Bronchial epithelial cell (primary cell): ENCODE measurements at regions not wholly inside any gene's neighbourhood (a gene's known extent, or its start where the extent isn't known, plus 50 kb on each side); places are given as distances from the start of the nearest gene placed in this dataset.
A peak's percentile ranks its signal among the peaks of the same experiment; 100 is the strongest.
"Not testable (repeated sequence)": the region's sequence is repeated elsewhere in the genome, so short reads cannot be mapped to it uniquely, and the experiment has no call there.

Source experiments
- DNase-seq: peaks from one replicate; pipeline ENCODE4 v3.0.0-alpha.2; 2010; ENCODE audit warnings: low read depth
- FAIRE-seq: peaks from 2 replicates; lab custom pipeline; 2011; peaks lifted over from hg19 to GRCh38; lab: Jason Lieb, UNC
- H3K27me3 ChIP-seq: 2 replicates; pipeline ENCODE4 v1.5.1; 2011; ENCODE audit warnings: low read length; ENCODE audit not compliant: control insufficient read depth, insufficient read depth
- H3K36me3 ChIP-seq: 2 replicates; pipeline ENCODE4 v1.5.1; 2011; ENCODE audit warnings: low read length; ENCODE audit not compliant: control insufficient read depth, insufficient read depth
- H3K4me3 ChIP-seq: 2 replicates; pipeline ENCODE4 v1.5.1; 2011; ENCODE audit warnings: mild to moderate bottlenecking, low read depth, low read length, control low read depth
- TF ChIP-seq, protein P1 (sequence below): IDR thresholded peaks from 2 replicates; pipeline ENCODE4 v1.5.1; 2011; ENCODE audit warnings: mild to moderate bottlenecking, moderate library complexity, low read length, control low read depth, inconsistent platforms; ENCODE audit not compliant: insufficient read depth, severe bottlenecking

DNA sequence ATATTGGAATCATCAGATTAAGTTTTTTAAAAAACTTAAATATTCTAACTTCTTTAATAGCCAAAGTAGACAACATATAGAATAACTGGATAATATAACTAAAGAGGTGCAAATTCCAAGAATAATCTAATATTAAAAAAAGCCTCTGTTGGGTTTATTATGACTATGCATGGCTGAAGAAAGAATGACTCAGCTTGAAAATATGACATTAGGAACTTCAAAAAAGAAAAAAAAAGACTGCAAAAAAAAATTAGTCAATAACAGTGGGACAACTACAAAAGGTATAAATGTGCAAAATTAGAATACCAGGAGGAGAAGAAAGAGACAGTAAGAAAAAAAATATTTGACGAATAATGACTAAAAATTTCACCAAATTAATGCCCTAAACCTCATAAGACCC lies 1178.0 kb downstream of the JRKL start:
- no peak for DNase-seq
- no peak overlapping the region for H3K4me3 ChIP-seq
- TF ChIP-seq, protein P1, sequence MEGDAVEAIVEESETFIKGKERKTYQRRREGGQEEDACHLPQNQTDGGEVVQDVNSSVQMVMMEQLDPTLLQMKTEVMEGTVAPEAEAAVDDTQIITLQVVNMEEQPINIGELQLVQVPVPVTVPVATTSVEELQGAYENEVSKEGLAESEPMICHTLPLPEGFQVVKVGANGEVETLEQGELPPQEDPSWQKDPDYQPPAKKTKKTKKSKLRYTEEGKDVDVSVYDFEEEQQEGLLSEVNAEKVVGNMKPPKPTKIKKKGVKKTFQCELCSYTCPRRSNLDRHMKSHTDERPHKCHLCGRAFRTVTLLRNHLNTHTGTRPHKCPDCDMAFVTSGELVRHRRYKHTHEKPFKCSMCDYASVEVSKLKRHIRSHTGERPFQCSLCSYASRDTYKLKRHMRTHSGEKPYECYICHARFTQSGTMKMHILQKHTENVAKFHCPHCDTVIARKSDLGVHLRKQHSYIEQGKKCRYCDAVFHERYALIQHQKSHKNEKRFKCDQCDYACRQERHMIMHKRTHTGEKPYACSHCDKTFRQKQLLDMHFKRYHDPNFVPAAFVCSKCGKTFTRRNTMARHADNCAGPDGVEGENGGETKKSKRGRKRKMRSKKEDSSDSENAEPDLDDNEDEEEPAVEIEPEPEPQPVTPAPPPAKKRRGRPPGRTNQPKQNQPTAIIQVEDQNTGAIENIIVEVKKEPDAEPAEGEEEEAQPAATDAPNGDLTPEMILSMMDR: no peak
- FAIRE-seq: no peak
- H3K36me3 ChIP-seq: no peaks in the 10 kb centered on the region
- no peaks in the 10 kb centered on the region for H3K27me3 ChIP-seq

DNA sequence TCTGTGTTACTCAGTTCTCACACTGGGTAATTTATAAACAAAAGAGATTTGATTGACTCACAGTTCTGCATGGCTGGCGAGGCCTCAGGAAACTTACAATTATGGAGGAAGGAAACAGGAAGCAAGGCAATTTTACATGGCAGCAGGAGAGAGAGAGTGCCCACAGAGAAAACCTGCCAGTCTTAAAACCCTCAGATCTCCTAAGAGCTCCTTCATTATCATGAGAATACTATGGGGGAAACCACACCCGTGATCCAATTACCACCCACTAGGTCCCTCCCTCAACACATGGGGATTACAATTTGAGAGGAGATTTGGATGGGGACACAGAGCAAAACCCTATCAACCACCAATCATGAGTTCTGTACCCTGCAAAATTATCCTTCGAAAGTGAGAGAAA lies 1180.8 kb downstream of the JRKL start:
- no peak for DNase-seq
- Histone ChIP-seq H3K27me3 (no peaks in the 10 kb centered on the region), H3K36me3 (no peaks in the 10 kb centered on the region), H3K4me3 (no peak overlapping the region)
- TF ChIP-seq, protein P1: no peak
- no peak for FAIRE-seq

DNA sequence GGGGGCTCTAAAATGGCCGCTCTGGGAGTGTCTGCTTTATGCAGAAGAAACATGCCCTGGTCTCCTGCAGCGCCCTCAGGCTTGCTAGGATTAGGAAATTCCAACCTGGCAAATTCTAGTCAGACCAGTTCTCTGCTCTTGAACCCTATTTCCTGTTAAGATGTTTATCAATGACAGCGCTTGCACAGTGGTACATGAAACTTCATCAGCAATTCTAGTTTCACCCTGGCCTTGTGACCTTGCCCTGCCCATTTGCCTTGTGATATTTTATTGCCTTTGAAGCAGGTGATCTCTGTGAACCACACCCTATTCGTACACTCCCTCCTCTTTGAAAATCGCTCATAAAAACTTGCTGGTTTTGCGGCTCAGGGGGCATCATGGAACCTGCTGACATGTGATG lies 1184.0 kb downstream of the JRKL start:
- H3K36me3 ChIP-seq, H3K4me3 ChIP-seq, DNase-seq, FAIRE-seq, H3K27me3 ChIP-seq: not testable (repeated sequence)

DNA sequence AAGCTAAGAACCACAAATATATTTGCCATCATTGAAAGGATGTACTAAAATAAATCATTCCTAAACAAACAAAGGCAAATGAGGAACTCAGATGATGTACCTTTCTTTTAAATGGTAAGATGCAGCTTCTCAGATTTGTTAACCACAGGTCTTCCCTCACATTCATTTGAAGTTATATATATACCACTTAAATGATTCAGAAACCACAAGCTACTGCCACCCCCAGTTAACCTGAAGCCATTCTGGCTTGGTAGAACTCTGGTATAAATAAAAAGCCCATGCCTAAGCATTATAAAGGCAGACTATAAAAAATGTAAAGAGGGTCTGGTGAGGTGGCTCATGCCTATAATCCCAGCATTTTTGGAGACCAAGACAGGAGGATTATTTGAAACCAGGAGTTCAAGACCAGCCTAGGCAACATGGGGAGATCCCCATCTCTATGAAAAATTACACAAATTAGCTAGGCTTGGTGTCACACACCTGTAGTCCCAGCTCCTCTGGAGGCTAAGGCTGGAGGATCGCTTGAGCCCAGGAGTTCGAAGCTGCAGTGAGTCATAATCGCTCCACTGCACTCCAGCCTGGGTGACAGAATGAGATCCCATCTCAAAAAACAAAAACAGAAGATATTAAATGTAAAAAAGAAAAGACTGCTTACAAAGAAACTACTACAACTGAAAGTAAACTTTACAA lies 1185.3 kb downstream of the JRKL start:
- TF ChIP-seq, protein P1: no peak
- no peaks in the 10 kb centered on the region for H3K27me3 ChIP-seq
- DNase-seq (no peak), FAIRE-seq (no peak)
- no peaks in the 10 kb centered on the region for H3K36me3 ChIP-seq
- H3K4me3 ChIP-seq: no peak overlapping the region

DNA sequence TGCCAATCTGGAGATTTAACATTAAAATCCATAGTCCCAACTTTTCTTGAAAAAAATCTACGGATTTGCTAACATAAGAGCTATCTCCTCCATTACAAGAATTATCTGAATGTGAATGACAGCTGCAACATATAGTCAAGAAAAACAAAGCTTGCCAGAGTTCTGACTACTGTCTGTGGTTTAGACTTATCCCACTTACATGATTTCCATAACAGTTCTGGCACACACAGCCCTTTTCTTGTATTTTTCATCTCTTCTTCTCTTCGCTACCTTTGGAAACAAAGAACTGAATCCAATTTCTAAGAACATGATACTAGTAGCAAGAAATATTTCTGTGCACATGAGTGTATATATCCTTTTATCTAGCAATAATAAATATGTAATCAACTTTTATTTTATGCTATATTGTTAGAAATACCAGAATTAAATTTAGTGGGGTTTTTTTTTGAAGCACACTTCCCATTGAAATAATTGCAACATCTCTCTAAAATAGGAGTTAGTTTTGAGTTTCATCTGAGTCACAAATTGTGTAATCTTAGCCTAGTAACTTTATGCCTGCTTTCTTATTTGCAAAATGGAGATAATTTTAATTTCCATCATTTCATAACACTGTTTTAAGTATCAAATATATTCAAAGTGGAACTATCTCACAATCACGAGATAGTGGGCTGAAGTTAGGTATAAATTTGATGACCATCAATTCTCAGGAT lies 1217.6 kb downstream of the JRKL start:
- H3K27me3 ChIP-seq: no peaks in the 10 kb centered on the region
- H3K4me3 ChIP-seq: no peak overlapping the region
- FAIRE-seq (no peak), DNase-seq (peak; percentile 8)
- H3K36me3 ChIP-seq: no peaks in the 10 kb centered on the region
- TF ChIP-seq, protein P1: no peak

DNA sequence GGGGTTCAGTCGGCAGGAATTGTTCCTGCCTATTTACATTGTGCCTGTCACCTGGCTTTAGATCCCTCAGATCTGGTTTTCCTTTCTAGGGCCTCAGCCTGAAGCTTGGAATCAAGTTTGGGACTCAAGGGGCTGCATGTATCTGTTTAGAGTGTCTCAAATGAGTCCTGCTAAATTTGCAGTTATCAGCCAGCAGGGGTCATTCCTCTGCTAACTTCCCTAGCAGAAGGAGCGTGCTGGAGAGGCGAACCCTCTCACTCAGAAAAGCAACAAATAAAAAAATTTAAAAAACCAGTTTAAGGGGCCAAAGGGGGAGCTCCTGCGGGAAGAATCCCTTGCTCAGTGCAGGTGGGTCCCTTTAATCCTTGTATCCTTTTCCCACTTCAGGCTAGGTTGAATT lies 1220.2 kb downstream of the JRKL start:
- TF ChIP-seq, protein P1: no peak
- Histone ChIP-seq H3K4me3 (no peak overlapping the region), H3K27me3 (no peaks in the 10 kb centered on the region), H3K36me3 (no peaks in the 10 kb centered on the region)
- FAIRE-seq: no peak
- no peak for DNase-seq
